Progenitor cell of endocrine pancreas (in vitro differentiated cells): ENCODE measurements at regions not wholly inside any gene's neighbourhood (a gene's known extent, or its start where the extent isn't known, plus 50 kb on each side); places are given as distances from the start of the nearest gene placed in this dataset.

Experiments
- DNase-seq: peaks from one replicate; pipeline ENCODE4 v3.0.0; 2021; ENCODE audit warnings: low spot score; ENCODE audit not compliant: unreplicated experiment
- H3K27ac Mint-ChIP-seq: 2 replicates; pipeline ENCODE4 v1.8.0; 2021; ENCODE audit warnings: mild to moderate bottlenecking, moderate library complexity, mixed read lengths
- H3K27me3 Mint-ChIP-seq: 2 replicates; pipeline ENCODE4 v1.8.0; 2021; ENCODE audit warnings: mixed read lengths
- H3K36me3 Mint-ChIP-seq: 2 replicates; pipeline ENCODE4 v1.8.0; 2022; ENCODE audit warnings: mixed read lengths; ENCODE audit not compliant: insufficient read depth
- H3K4me1 Mint-ChIP-seq: 2 replicates; pipeline ENCODE4 v1.8.0; 2021; ENCODE audit warnings: low read depth, mixed read lengths
- H3K4me3 Mint-ChIP-seq: 2 replicates; pipeline ENCODE4 v1.8.0; 2021; ENCODE audit warnings: low read depth, mild to moderate bottlenecking, moderate library complexity, mixed read lengths
- H3K9me3 Mint-ChIP-seq: 2 replicates; pipeline ENCODE4 v1.8.0; 2021; ENCODE audit warnings: low read depth, mixed read lengths
- TF ChIP-seq, protein P1 (sequence below): fragments of 200-600 bp; sonication (generic); IDR thresholded peaks from one replicate; pipeline ENCODE4 v1.5.0; 2021; ENCODE audit warnings: antibody characterized with exemption, mild to moderate bottlenecking; ENCODE audit not compliant: unreplicated experiment

GRCh38 chr18:37680911-37681310, 115.3 kb upstream of the CELF4 start:
- Mint-ChIP-seq H3K9me3 (no peaks in the 10 kb centered on the region), H3K36me3 (no peaks in the 10 kb centered on the region), H3K4me1 (peaks cover 2% of the 10 kb centered on the region), H3K27ac (no peak overlapping the region), H3K27me3 (peaks cover 15% of the 10 kb centered on the region), H3K4me3 (no peak overlapping the region)
- DNase-seq = no peak
- TF ChIP-seq, protein P1, sequence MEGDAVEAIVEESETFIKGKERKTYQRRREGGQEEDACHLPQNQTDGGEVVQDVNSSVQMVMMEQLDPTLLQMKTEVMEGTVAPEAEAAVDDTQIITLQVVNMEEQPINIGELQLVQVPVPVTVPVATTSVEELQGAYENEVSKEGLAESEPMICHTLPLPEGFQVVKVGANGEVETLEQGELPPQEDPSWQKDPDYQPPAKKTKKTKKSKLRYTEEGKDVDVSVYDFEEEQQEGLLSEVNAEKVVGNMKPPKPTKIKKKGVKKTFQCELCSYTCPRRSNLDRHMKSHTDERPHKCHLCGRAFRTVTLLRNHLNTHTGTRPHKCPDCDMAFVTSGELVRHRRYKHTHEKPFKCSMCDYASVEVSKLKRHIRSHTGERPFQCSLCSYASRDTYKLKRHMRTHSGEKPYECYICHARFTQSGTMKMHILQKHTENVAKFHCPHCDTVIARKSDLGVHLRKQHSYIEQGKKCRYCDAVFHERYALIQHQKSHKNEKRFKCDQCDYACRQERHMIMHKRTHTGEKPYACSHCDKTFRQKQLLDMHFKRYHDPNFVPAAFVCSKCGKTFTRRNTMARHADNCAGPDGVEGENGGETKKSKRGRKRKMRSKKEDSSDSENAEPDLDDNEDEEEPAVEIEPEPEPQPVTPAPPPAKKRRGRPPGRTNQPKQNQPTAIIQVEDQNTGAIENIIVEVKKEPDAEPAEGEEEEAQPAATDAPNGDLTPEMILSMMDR = no peak

DNA sequence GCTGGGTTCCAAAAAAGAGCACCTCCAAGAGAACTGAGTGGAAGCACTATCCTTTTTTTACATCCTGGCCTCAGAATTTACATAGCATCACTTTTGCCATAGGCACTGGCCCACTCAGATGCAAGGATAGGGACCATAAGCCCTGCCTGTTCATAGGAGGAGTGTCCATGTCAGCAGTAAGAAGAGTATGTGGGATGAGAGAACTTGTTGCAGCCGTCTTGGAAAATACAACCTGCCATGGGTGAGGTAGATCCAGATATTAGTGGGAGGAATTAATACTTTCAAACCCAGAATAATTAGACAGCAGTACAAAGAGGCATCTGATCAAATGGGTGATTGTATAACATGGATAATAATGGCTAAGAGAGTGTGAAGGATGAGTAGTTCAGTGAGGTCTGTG, 110.7 kb upstream of the CELF4 start:
- no peak for DNase-seq
- Mint-ChIP-seq H3K27ac (no peak overlapping the region), H3K4me1 (peaks cover 2% of the 10 kb centered on the region), H3K36me3 (no peaks in the 10 kb centered on the region), H3K27me3 (peaks cover 6% of the 10 kb centered on the region), H3K4me3 (no peak overlapping the region), H3K9me3 (no peaks in the 10 kb centered on the region)
- TF ChIP-seq, protein P1 = no peak

- TF ChIP-seq, protein P1 = no peak
- H3K36me3 Mint-ChIP-seq = no peaks in the 10 kb centered on the region
- H3K4me1 Mint-ChIP-seq = no peaks in the 10 kb centered on the region
- H3K27me3 Mint-ChIP-seq = peaks cover 6% of the 10 kb centered on the region
- H3K9me3 Mint-ChIP-seq = no peaks in the 10 kb centered on the region
- DNase-seq = no peak
- H3K27ac Mint-ChIP-seq = no peak overlapping the region
- H3K4me3 Mint-ChIP-seq = no peak overlapping the region
Observed at GRCh38 chr18:37675699-37676098, 110.1 kb upstream of the CELF4 start.

- H3K9me3 Mint-ChIP-seq = no peaks in the 10 kb centered on the region
- TF ChIP-seq, protein P1 = no peak
- H3K4me1 Mint-ChIP-seq = no peaks in the 10 kb centered on the region
- no peak for DNase-seq
- peaks cover 5% of the 10 kb centered on the region for H3K27me3 Mint-ChIP-seq
- H3K4me3 Mint-ChIP-seq = no peak overlapping the region
- H3K36me3 Mint-ChIP-seq = no peaks in the 10 kb centered on the region
- H3K27ac Mint-ChIP-seq = no peak overlapping the region
Observed at GRCh38 chr18:37674570-37674969, 109.0 kb upstream of the CELF4 start.

DNA sequence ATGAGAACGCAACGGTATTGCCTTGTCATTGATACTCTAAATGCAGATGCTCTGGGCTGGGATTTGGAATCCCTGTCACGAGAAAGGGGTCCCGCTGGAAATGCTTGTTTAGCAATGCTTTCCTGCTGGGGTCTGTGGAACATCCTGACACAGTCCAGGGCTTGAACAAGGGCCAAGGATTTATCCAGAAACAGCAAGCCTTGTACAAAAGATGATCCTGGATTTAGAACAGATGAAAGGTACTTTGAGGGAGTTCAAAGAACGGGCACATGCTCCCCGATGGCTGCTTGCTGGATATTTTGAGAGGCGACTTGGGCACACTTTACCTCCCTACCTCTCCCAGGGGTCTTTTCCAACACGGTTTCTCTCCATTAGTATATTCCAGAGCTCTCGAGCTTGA, 108.1 kb upstream of the CELF4 start:
- peaks cover 3% of the 10 kb centered on the region for H3K27me3 Mint-ChIP-seq
- DNase-seq = no peak

More for the DNA sequence above, 108.1 kb upstream of the CELF4 start:
- TF ChIP-seq, protein P1 = no peak
- Mint-ChIP-seq H3K4me1 (no peaks in the 10 kb centered on the region), H3K27ac (no peak overlapping the region), H3K9me3 (no peaks in the 10 kb centered on the region), H3K4me3 (no peak overlapping the region), H3K36me3 (no peaks in the 10 kb centered on the region)
